ENCODE measurements at regions not wholly inside any gene's neighbourhood (a gene's known extent, or its start where the extent isn't known, plus 50 kb on each side); places are given as distances from the start of the nearest gene placed in this dataset.
"Not testable (repeated sequence)": the region's sequence is repeated elsewhere in the genome, so short reads cannot be mapped to it uniquely, and the experiment has no call there.

DNA sequence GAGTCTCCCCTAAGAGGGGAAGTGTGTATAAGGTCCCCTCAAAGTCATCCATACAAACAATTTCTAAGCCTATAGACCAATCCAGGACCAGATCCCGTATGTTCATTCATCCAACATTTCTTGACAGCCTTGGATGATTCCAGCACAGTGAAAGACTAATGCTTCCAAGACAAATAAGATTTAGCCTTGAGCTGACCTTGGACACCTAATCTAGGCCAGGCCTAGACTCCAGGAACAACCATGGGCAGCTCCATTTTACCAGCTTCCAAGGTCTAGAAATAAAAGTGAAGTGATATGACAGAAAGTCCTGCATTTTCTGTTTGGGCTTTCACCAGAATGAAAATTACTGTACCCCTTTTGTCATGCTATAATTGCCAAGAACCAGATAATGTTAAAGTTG lies 67.9 kb upstream of the BCL6 start:
- POLR2A ChIA-PET = no interaction called here
- DNase-seq (ENCODE audit: extremely low spot score) = no peak
- TF ChIP-seq ARNT (IDR thresholded peaks at IDR 0.05) (no peak), HDGF (IDR thresholded peaks at IDR 0.05; ENCODE audit: borderline replicate concordance) (no peak), SP1 (IDR thresholded peaks at IDR 0.05) (no peak), BHLHE40 (IDR thresholded peaks at IDR 0.05; ENCODE audit: borderline replicate concordance) (no peak), FOXM1 (IDR thresholded peaks at IDR 0.05; ENCODE audit: borderline replicate concordance) (no peak), NFRKB (IDR thresholded peaks at IDR 0.05) (no peak), L3MBTL2 (conservative IDR thresholded peaks at IDR 0.05) (no peak)
- TF ChIP-seq, protein P1, sequence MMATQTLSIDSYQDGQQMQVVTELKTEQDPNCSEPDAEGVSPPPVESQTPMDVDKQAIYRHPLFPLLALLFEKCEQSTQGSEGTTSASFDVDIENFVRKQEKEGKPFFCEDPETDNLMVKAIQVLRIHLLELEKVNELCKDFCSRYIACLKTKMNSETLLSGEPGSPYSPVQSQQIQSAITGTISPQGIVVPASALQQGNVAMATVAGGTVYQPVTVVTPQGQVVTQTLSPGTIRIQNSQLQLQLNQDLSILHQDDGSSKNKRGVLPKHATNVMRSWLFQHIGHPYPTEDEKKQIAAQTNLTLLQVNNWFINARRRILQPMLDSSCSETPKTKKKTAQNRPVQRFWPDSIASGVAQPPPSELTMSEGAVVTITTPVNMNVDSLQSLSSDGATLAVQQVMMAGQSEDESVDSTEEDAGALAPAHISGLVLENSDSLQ (IDR thresholded peaks at IDR 0.05) = no peak
- CTCF ChIA-PET = interaction anchor here (0.7 kb wide), 1 partner anchor 66 kb away, joined by 3 read pairs; no protein-coding TSS in a partner anchor

- DNase-seq (ENCODE audit: extremely low spot score); CTCF ChIA-PET; POLR2A ChIA-PET: not testable (repeated sequence)
Observed at GRCh38 chr3:187817766-187818165, 72.5 kb upstream of the BCL6 start.

- no peak for DNase-seq (ENCODE audit: extremely low spot score)
- TF ChIP-seq CTBP1 (IDR thresholded peaks at IDR 0.05; ENCODE audit: borderline replicate concordance) (no peak), SP1 (IDR thresholded peaks at IDR 0.05) (no peak), BHLHE40 (IDR thresholded peaks at IDR 0.05; ENCODE audit: borderline replicate concordance) (no peak), FOXA1 (IDR thresholded peaks at IDR 0.05) (no peak), L3MBTL2 (conservative IDR thresholded peaks at IDR 0.05) (no peak), TARDBP (IDR thresholded peaks at IDR 0.05) (no peak), LEF1 (IDR thresholded peaks at IDR 0.05; ENCODE audit: borderline replicate concordance) (no peak), ARNT (IDR thresholded peaks at IDR 0.05) (no peak), SUZ12 (IDR thresholded peaks at IDR 0.05) (no peak), ZNF384 (IDR thresholded peaks at IDR 0.05) (no peak), FOXM1 (IDR thresholded peaks at IDR 0.05; ENCODE audit: borderline replicate concordance) (no peak), NFRKB (IDR thresholded peaks at IDR 0.05) (no peak), ELF4 (IDR thresholded peaks at IDR 0.05) (no peak), FOXK2 (IDR thresholded peaks at IDR 0.05) (no peak)
- TF ChIP-seq, protein P1 (IDR thresholded peaks at IDR 0.05) = no peak
- ChIA-PET CTCF (no interaction called here), POLR2A (no interaction called here)
Observed at GRCh38 chr3:187821616-187822317, 76.5 kb upstream of the BCL6 start.

GRCh38 chr3:187822402-187822801 lies 77.1 kb upstream of the BCL6 start:
- DNase-seq (ENCODE audit: extremely low spot score) = no peak
- POLR2A ChIA-PET = no interaction called here
- TF ChIP-seq SP1 (IDR thresholded peaks at IDR 0.05) = no peak
- TF ChIP-seq TARDBP (IDR thresholded peaks at IDR 0.05) = no peak
- TF ChIP-seq HDGF (IDR thresholded peaks at IDR 0.05; ENCODE audit: borderline replicate concordance) = no peak
- no peak for TF ChIP-seq FOXM1 (IDR thresholded peaks at IDR 0.05; ENCODE audit: borderline replicate concordance)
- TF ChIP-seq SUZ12 (IDR thresholded peaks at IDR 0.05) = no peak
- no peak for TF ChIP-seq ARNT (IDR thresholded peaks at IDR 0.05)
- TF ChIP-seq FOXA1 (IDR thresholded peaks at IDR 0.05) = no peak
- no peak for TF ChIP-seq ZNF384 (IDR thresholded peaks at IDR 0.05)
- TF ChIP-seq LEF1 (IDR thresholded peaks at IDR 0.05; ENCODE audit: borderline replicate concordance) = no peak
- TF ChIP-seq CTBP1 (IDR thresholded peaks at IDR 0.05; ENCODE audit: borderline replicate concordance) = no peak
- CTCF ChIA-PET = no interaction called here

DNA sequence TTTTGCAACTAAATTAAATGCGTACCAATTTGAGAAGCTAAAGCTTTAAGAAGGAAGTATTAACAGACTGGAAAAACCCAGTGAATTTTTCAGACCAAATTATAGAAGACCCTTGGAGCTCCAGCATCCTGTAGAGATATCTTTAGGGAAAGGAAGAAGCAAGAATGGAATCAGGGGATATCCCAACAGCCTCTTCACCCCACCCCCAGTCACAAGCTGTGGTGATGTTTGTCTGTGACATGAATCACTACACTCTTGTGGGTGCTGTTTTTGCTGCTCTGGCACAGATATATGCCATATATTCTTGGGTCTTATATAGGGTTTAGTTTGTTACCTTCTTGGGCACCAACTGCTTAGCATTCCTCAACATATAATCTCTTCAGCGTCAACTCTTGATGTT lies 78.5 kb upstream of the BCL6 start:
- no peak for DNase-seq (ENCODE audit: extremely low spot score)
- CTCF ChIA-PET = no interaction called here
- POLR2A ChIA-PET = no interaction called here
- TF ChIP-seq BHLHE40 (IDR thresholded peaks at IDR 0.05; ENCODE audit: borderline replicate concordance) (no peak), LEF1 (IDR thresholded peaks at IDR 0.05; ENCODE audit: borderline replicate concordance) (no peak), TARDBP (IDR thresholded peaks at IDR 0.05) (no peak), SP1 (IDR thresholded peaks at IDR 0.05) (no peak)

GRCh38 chr3:187827723-187828122 lies 82.5 kb upstream of the BCL6 start:
- ChIA-PET POLR2A (no interaction called here), CTCF (no interaction called here)
- TF ChIP-seq FOXK2 (IDR thresholded peaks at IDR 0.05) (no peak), NFRKB (IDR thresholded peaks at IDR 0.05) (no peak), SUZ12 (IDR thresholded peaks at IDR 0.05) (no peak), FOXM1 (IDR thresholded peaks at IDR 0.05; ENCODE audit: borderline replicate concordance) (no peak), L3MBTL2 (conservative IDR thresholded peaks at IDR 0.05) (no peak), SP1 (IDR thresholded peaks at IDR 0.05) (no peak), FOXA1 (IDR thresholded peaks at IDR 0.05) (no peak), LEF1 (IDR thresholded peaks at IDR 0.05; ENCODE audit: borderline replicate concordance) (no peak), ARNT (IDR thresholded peaks at IDR 0.05) (no peak)
- TF ChIP-seq, protein P1 (IDR thresholded peaks at IDR 0.05) = no peak
- no peak for DNase-seq (ENCODE audit: extremely low spot score)

Measured in HEK293T (cell line).